ENCODE measurements at regions not wholly inside any gene's neighbourhood (a gene's known extent, or its start where the extent isn't known, plus 50 kb on each side); places are given as distances from the start of the nearest gene placed in this dataset.

DNA sequence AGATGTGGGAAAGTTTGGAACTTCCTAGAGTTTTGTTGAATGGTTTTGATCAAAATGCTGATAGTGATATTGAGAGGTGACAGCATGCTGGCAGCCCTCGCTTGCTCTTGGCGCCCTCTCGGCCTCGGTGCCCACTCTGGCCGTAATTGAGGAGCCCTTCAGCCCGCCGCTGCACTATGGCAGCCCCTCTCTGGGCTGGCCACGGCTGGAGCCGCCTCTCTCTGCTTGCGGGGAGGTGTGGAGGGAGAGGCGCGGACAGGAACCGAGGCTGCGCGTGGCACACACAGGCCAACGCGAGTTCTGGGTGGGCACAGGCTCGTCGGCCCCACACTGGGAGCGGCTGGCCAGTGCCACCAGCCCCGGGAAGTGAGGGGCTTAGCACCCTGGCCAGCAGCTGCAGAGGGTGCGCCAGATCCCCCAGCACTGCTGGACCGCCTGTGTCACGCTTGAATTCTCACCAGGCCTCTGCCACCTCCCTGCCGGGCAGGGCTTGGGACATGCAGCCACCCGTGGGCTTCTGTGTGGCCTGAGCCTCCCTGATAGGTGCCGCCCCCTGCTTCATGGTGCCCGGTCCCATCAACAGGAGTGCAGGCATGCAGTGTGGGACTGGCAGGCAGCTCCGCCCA lies 488.5 kb downstream of the CYLC2 start:
- no peak for DNase-seq (ENCODE audit: low spot score in 2 of 2)
- Histone ChIP-seq H3K27me3 (no peaks in the 10 kb centered on the region), H3K4me1 (no peaks in the 10 kb centered on the region), H3K36me3 (no peaks in the 10 kb centered on the region), H3K9me3 (peaks cover 5% of the 10 kb centered on the region in 2 donors), H3K4me3 (no peak overlapping the region), H3K27ac (no peak overlapping the region)
- TF ChIP-seq POLR2AphosphoS5 (IDR thresholded peaks at IDR 0.05) (no peak), POLR2A (IDR thresholded peaks at IDR 0.05) (no peak)
- TF ChIP-seq, protein P1, sequence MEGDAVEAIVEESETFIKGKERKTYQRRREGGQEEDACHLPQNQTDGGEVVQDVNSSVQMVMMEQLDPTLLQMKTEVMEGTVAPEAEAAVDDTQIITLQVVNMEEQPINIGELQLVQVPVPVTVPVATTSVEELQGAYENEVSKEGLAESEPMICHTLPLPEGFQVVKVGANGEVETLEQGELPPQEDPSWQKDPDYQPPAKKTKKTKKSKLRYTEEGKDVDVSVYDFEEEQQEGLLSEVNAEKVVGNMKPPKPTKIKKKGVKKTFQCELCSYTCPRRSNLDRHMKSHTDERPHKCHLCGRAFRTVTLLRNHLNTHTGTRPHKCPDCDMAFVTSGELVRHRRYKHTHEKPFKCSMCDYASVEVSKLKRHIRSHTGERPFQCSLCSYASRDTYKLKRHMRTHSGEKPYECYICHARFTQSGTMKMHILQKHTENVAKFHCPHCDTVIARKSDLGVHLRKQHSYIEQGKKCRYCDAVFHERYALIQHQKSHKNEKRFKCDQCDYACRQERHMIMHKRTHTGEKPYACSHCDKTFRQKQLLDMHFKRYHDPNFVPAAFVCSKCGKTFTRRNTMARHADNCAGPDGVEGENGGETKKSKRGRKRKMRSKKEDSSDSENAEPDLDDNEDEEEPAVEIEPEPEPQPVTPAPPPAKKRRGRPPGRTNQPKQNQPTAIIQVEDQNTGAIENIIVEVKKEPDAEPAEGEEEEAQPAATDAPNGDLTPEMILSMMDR (IDR thresholded peaks at IDR 0.05): no peak
- intact Hi-C loops (cut with DNase I; ENCODE audit: low total_unique reads): no loop called here

- DNase-seq (ENCODE audit: low spot score in 2 of 2): no peak
- no peaks in the 10 kb centered on the region for H3K4me1 ChIP-seq
- H3K9me3 ChIP-seq: peaks cover 5% of the 10 kb centered on the region in 2 donors
- no peaks in the 10 kb centered on the region for H3K27me3 ChIP-seq
- no peaks in the 10 kb centered on the region for H3K36me3 ChIP-seq
- TF ChIP-seq POLR2A (IDR thresholded peaks at IDR 0.05) (no peak), POLR2AphosphoS5 (IDR thresholded peaks at IDR 0.05) (no peak)
- TF ChIP-seq, protein P1 (IDR thresholded peaks at IDR 0.05): no peak
- H3K4me3 ChIP-seq: no peak overlapping the region
- H3K27ac ChIP-seq: no peak overlapping the region
- intact Hi-C loops (cut with DNase I; ENCODE audit: low total_unique reads): no loop called here
Observed at GRCh38 chr9:103485138-103485537, 490.0 kb downstream of the CYLC2 start.

DNA sequence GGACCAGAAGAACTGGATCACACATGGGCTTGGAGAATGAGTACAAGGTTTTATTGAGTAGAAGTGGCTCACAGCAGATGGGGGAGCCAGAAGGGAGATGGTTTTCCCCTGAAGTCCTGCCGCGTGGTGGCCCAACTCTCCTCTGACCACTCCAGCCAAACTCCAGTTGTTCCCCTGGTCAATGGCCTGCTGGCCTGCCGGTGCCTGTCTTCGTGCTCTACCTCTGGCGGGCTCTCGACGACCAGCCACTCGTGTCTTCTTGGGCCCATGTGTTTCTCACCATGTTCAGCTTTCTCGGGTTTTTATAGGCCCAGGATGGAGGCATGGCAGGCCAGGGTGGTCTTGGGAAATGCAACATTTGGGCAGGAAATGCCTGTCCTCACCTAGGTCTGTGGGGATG lies 519.6 kb downstream of the CYLC2 start:
- DNase-seq (ENCODE audit: low spot score in 2 of 2): no peak
- intact Hi-C loops (cut with DNase I; ENCODE audit: low total_unique reads): no loop called here
- no peak overlapping the region for H3K27ac ChIP-seq

DNA sequence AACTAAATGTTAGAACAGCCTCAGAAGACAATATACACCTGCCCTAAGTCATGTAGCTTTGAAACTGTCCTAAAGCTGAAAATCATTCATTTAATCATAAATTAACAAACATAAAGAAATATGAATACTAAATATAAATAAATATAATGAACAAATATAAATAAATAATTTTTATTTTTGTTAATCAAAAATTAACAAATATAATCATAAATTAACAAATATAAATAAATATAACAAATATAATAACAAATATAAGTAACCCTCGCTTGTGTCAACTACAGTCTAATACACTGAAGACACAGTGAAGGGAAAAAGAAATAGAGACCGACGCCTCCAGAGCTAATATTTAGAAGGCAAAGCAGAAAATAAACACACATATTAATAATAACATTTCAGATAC lies 527.3 kb downstream of the CYLC2 start:
- Histone ChIP-seq H3K9me3 (no peaks in the 10 kb centered on the region), H3K4me1 (no peaks in the 10 kb centered on the region), H3K4me3 (no peak overlapping the region), H3K27me3 (no peaks in the 10 kb centered on the region), H3K27ac (no peak overlapping the region), H3K36me3 (no peaks in the 10 kb centered on the region)
- intact Hi-C loops (cut with DNase I; ENCODE audit: low total_unique reads): no loop called here
- DNase-seq (ENCODE audit: low spot score in 2 of 2): no peak
- TF ChIP-seq, protein P1 (IDR thresholded peaks at IDR 0.05): no peak
- TF ChIP-seq POLR2A (IDR thresholded peaks at IDR 0.05): no peak
- TF ChIP-seq POLR2AphosphoS5 (IDR thresholded peaks at IDR 0.05): no peak

More for the DNA sequence above, 519.6 kb downstream of the CYLC2 start:
- no peak overlapping the region for H3K4me3 ChIP-seq
- no peaks in the 10 kb centered on the region for H3K4me1 ChIP-seq
- TF ChIP-seq, protein P1 (IDR thresholded peaks at IDR 0.05): no peak
- TF ChIP-seq POLR2AphosphoS5 (IDR thresholded peaks at IDR 0.05): no peak
- no peak for TF ChIP-seq POLR2A (IDR thresholded peaks at IDR 0.05)
- no peaks in the 10 kb centered on the region for H3K27me3 ChIP-seq
- no peaks in the 10 kb centered on the region for H3K36me3 ChIP-seq
- no peaks in the 10 kb centered on the region for H3K9me3 ChIP-seq

DNA sequence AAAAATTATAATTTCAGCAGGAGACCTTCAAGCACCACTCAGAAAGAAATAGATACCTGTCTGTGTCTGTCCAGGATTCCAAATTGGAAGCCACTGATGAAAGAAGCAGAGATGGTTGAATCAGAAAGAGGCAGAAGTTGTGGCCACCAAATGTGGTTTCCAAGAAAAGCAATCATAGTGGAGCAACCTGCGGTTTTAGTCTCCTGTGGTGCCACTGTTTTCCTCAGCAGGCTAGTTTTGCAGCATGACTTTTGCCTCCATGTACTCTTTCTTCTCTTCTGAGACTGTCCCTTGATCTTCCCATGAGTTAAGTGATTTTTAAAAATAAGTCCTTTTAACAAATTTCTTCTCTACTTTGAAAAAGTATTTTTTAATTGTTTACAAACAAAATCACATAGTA lies 535.8 kb downstream of the CYLC2 start:
- no peak overlapping the region for H3K4me3 ChIP-seq
- intact Hi-C loops (cut with DNase I; ENCODE audit: low total_unique reads): loop anchor here (5.0 kb wide), 1 partner anchor 906 kb away; no protein-coding TSS in a partner anchor

More for the DNA sequence above, 535.8 kb downstream of the CYLC2 start:
- TF ChIP-seq POLR2AphosphoS5 (IDR thresholded peaks at IDR 0.05): no peak
- TF ChIP-seq POLR2A (IDR thresholded peaks at IDR 0.05): no peak
- TF ChIP-seq, protein P1 (IDR thresholded peaks at IDR 0.05): no peak
- no peak for DNase-seq (ENCODE audit: low spot score in 2 of 2)
- no peaks in the 10 kb centered on the region for H3K4me1 ChIP-seq
- no peaks in the 10 kb centered on the region for H3K9me3 ChIP-seq
- H3K36me3 ChIP-seq: no peaks in the 10 kb centered on the region
- no peak overlapping the region for H3K27ac ChIP-seq
- H3K27me3 ChIP-seq: no peaks in the 10 kb centered on the region

Data from breast epithelium (tissue), 4 donors.